GM12872 (cell line): ENCODE measurements at regions not wholly inside any gene's neighbourhood (a gene's known extent, or its start where the extent isn't known, plus 50 kb on each side); places are given as distances from the start of the nearest gene placed in this dataset.

Experiments
- CTCF ChIP-seq: IDR thresholded peaks from 3 replicates; pipeline ENCODE4 v1.5.1; 2011; ENCODE audit warnings: low read depth, mild to moderate bottlenecking, low read length, moderate library complexity; ENCODE audit not compliant: insufficient read depth

- TF ChIP-seq CTCF: no peak
These were observed 73.4 kb downstream of the NTMT2 start for GRCh38 chr1:170219163-170219562.

- TF ChIP-seq CTCF: no peak
These were observed 75.3 kb downstream of the NTMT2 start for GRCh38 chr1:170221031-170221430.

GRCh38 chr1:170221495-170221894 lies 75.7 kb downstream of the NTMT2 start:
- TF ChIP-seq CTCF: no peak

GRCh38 chr1:170224469-170224868 lies 78.7 kb downstream of the NTMT2 start:
- no peak for TF ChIP-seq CTCF

GRCh38 chr1:170225781-170226530 lies 80.2 kb downstream of the NTMT2 start:
- no peak for TF ChIP-seq CTCF

- TF ChIP-seq CTCF: no peak
These were observed 81.0 kb downstream of the NTMT2 start for GRCh38 chr1:170226767-170227166.

- no peak for TF ChIP-seq CTCF
These were observed 84.6 kb downstream of the NTMT2 start for GRCh38 chr1:170230323-170230722.
